H1 (cell line): ENCODE measurements at regions not wholly inside any gene's neighbourhood (a gene's known extent, or its start where the extent isn't known, plus 50 kb on each side); places are given as distances from the start of the nearest gene placed in this dataset.

Experiments used
- CTCF ChIA-PET: fragments of 300-600 bp; sonication (Branson Sonifier 250); formaldehyde crosslinking; loops from one replicate; lab custom pipeline; 2021; ENCODE audit not compliant: partially characterized antibody; lab: Charles Lee
- POLR2A ChIA-PET: fragments of 300-600 bp; sonication (Branson Sonifier 250); formaldehyde crosslinking; loops from one replicate; lab custom pipeline; 2021; ENCODE audit warnings: inconsistent platforms; ENCODE audit not compliant: partially characterized antibody; lab: Charles Lee
- DNase-seq, 2 experiments: peaks; one replicate each; pipeline versions ENCODE4 v3.0.0 to v3.0.0-alpha.2; 2010 to 2022; ENCODE audit warnings: low spot score in 2 of 2, low read depth in 1 of 2, mixed read lengths in 1 of 2
- FAIRE-seq: peaks from 2 replicates; lab custom pipeline; 2011; peaks lifted over from hg19 to GRCh38; lab: Jason Lieb, UNC
- H2AFZ ChIP-seq: 2 replicates; pipeline ENCODE4 v1.8.1; 2012; ENCODE audit warnings: low read length, inconsistent platforms
- H2AK5ac ChIP-seq: 2 replicates; pipeline ENCODE4 v1.6.1; 2013; ENCODE audit warnings: low read depth, low read length
- H2BK120ac ChIP-seq: replicated peaks from 2 replicates; pipeline ENCODE3; 2013; ENCODE audit warnings: low read depth, low read length, inconsistent platforms
- H2BK12ac ChIP-seq: 2 replicates; pipeline ENCODE4 v1.6.1; 2013; ENCODE audit warnings: low read depth, low read length
- H2BK15ac ChIP-seq: 2 replicates; pipeline ENCODE4 v1.6.1; 2013; ENCODE audit warnings: low read length
- H2BK20ac ChIP-seq: 2 replicates; pipeline ENCODE4 v1.6.1; 2013; ENCODE audit warnings: low read length
- H2BK5ac ChIP-seq: 2 replicates; pipeline ENCODE4 v1.6.1; 2013; ENCODE audit warnings: low read depth, low read length
- H3K14ac ChIP-seq: 2 replicates; pipeline ENCODE4 v1.6.1; 2013; ENCODE audit warnings: inconsistent platforms; ENCODE audit not compliant: insufficient read length
- H3K18ac ChIP-seq: 2 replicates; pipeline ENCODE4 v1.6.1; 2013; ENCODE audit warnings: low read length; ENCODE audit errors: extremely low read depth
- H3K23ac ChIP-seq: 2 replicates; pipeline ENCODE4 v1.6.1; 2013; ENCODE audit warnings: inconsistent platforms; ENCODE audit not compliant: insufficient read length
- H3K23me2 ChIP-seq: 2 replicates; pipeline ENCODE4 v1.6.1; 2013; ENCODE audit warnings: low read depth, low read length
- H3K27ac ChIP-seq: 2 replicates; pipeline ENCODE4 v1.6.1; 2011; ENCODE audit warnings: low read depth, low read length, inconsistent platforms
- H3K27me3 ChIP-seq, 4 experiments: replicated peaks in 1 of 4; 1 replicate in 1 of 4; 2 replicates in 3 of 4; pipeline versions ENCODE4 v1.6.1 to v1.8.1; 2011 to 2013; ENCODE audit warnings: low read length in 3 of 4, mild to moderate bottlenecking in 3 of 4, inconsistent platforms in 2 of 4, mixed read lengths in 2 of 4, moderate library complexity in 1 of 4; ENCODE audit not compliant: control insufficient read depth in 3 of 4, insufficient read depth in 3 of 4; ENCODE audit errors: extremely low read depth in 1 of 4
- H3K36me3 ChIP-seq, 4 experiments: 2 replicates each; pipeline versions ENCODE4 v1.6.1 to v1.8.1; 2011 to 2013; ENCODE audit warnings: mild to moderate bottlenecking in 4 of 4, low read length in 3 of 4, moderate library complexity in 2 of 4, control low read depth in 1 of 4, inconsistent platforms in 1 of 4; ENCODE audit not compliant: insufficient read depth in 4 of 4, control insufficient read depth in 2 of 4
- H3K4ac ChIP-seq: replicated peaks from 2 replicates; pipeline ENCODE3; 2013; ENCODE audit warnings: low read length, low read depth, mixed read lengths, inconsistent platforms; ENCODE audit not compliant: insufficient read length
- H3K4me1 ChIP-seq, 4 experiments: replicated peaks in 1 of 4; 1 replicate in 1 of 4; 2 replicates in 3 of 4; pipeline versions ENCODE4 v1.6.1 to v1.8.1; 2011 to 2013; ENCODE audit warnings: low read length in 3 of 4, inconsistent platforms in 2 of 4, mixed read lengths in 1 of 4; ENCODE audit not compliant: insufficient read depth in 4 of 4, control insufficient read depth in 3 of 4
- H3K4me2 ChIP-seq, 2 experiments: 2 replicates each; pipeline versions ENCODE4 v1.6.1 to v1.8.1; 2011 to 2013; ENCODE audit warnings: low read depth in 2 of 2, low read length in 2 of 2, control low read depth in 1 of 2, inconsistent platforms in 1 of 2, mild to moderate bottlenecking in 1 of 2; ENCODE audit not compliant: insufficient read depth in 1 of 2
- H3K4me3 ChIP-seq, 4 experiments: fragments of 200-600, 300-600 bp in 1 of 4; sonication (generic), shearing (Covaris generic), sonication (Bioruptor Twin) in 1 of 4; 2 replicates each; pipeline versions ENCODE4 v1.5.1 to v1.8.1; 2011 to 2016; ENCODE audit warnings: low read length in 4 of 4, low read depth in 3 of 4, control low read depth in 2 of 4, inconsistent platforms in 2 of 4, mild to moderate bottlenecking in 2 of 4, mixed read lengths in 1 of 4, moderate library complexity in 1 of 4; ENCODE audit not compliant: insufficient read depth in 2 of 4; ENCODE audit errors: extremely low read depth in 1 of 4
- H3K56ac ChIP-seq: replicated peaks from 2 replicates; pipeline ENCODE3; 2013; ENCODE audit warnings: low read depth, mild to moderate bottlenecking, mixed read lengths, low read length, inconsistent platforms; ENCODE audit not compliant: insufficient read length
- H3K79me1 ChIP-seq: 2 replicates; pipeline ENCODE4 v1.6.1; 2013; ENCODE audit warnings: low read depth, low read length, control low read depth
- H3K79me2 ChIP-seq, 2 experiments: 2 replicates each; pipeline versions ENCODE4 v1.6.1 to v1.8.1; 2012 to 2013; ENCODE audit warnings: low read length in 2 of 2, mild to moderate bottlenecking in 2 of 2, inconsistent platforms in 1 of 2; ENCODE audit not compliant: insufficient read depth in 2 of 2, control insufficient read depth in 1 of 2
- H3K9ac ChIP-seq, 4 experiments: replicated peaks in 1 of 4; 1 replicate in 1 of 4; 2 replicates in 3 of 4; pipeline versions ENCODE4 v1.6.1 to v1.8.1; 2011 to 2013; ENCODE audit warnings: low read depth in 3 of 4, low read length in 3 of 4, control low read depth in 2 of 4, mild to moderate bottlenecking in 2 of 4, moderate library complexity in 2 of 4, inconsistent platforms in 1 of 4; ENCODE audit errors: extremely low read depth in 1 of 4
- H3K9me3 ChIP-seq, 2 experiments: 2 replicates each; pipeline versions ENCODE4 v1.6.1 to v1.8.1; 2012 to 2013; ENCODE audit warnings: mild to moderate bottlenecking in 2 of 2, moderate library complexity in 2 of 2, control low read depth in 1 of 2, inconsistent platforms in 1 of 2, low read depth in 1 of 2, low read length in 1 of 2, mixed read lengths in 1 of 2; ENCODE audit not compliant: insufficient read depth in 2 of 2
- H4K20me1 ChIP-seq, 2 experiments: replicated peaks in 1 of 2; 2 replicates each; pipeline versions ENCODE3 to v1.8.1; 2011 to 2013; ENCODE audit warnings: inconsistent platforms in 2 of 2, low read length in 2 of 2, mild to moderate bottlenecking in 1 of 2; ENCODE audit not compliant: insufficient read depth in 2 of 2, control insufficient read depth in 1 of 2
- H4K5ac ChIP-seq: 2 replicates; pipeline ENCODE4 v1.6.1; 2013; ENCODE audit warnings: low read length, low read depth, mixed read lengths, inconsistent platforms; ENCODE audit not compliant: insufficient read length
- H4K8ac ChIP-seq: 2 replicates; pipeline ENCODE4 v1.8.0; 2013; ENCODE audit warnings: mild to moderate bottlenecking, moderate library complexity, low read length, inconsistent platforms; ENCODE audit not compliant: insufficient read depth; ENCODE audit errors: extremely low read depth
- H4K91ac ChIP-seq: replicated peaks from 2 replicates; pipeline ENCODE3; 2013; ENCODE audit warnings: low read length, mixed read lengths, inconsistent platforms; ENCODE audit not compliant: insufficient read length
- BCL11A ChIP-seq, 2 experiments: IDR thresholded peaks; one replicate each; pipeline ENCODE4 v1.6.1; 2011; ENCODE audit warnings: low read depth in 2 of 2, low read length in 2 of 2, mild to moderate bottlenecking in 2 of 2
- CHD1 ChIP-seq: IDR thresholded peaks from 2 replicates; pipeline ENCODE4 v1.6.1; 2012; ENCODE audit warnings: low read depth, low read length, improper control_type of control experiment
- EP300 ChIP-seq, 2 experiments: IDR thresholded peaks; 1 replicate in 1 of 2; 2 replicates in 1 of 2; pipeline ENCODE4 v1.6.1; 2011 to 2012; ENCODE audit warnings: low read depth in 2 of 2, low read length in 2 of 2, mild to moderate bottlenecking in 2 of 2, borderline replicate concordance in 1 of 2, inconsistent platforms in 1 of 2, moderate library complexity in 1 of 2
- GABPA ChIP-seq: IDR thresholded peaks from 2 replicates; pipeline ENCODE4 v1.6.1; 2011; ENCODE audit warnings: mild to moderate bottlenecking, low read length, moderate library complexity, borderline replicate concordance; ENCODE audit not compliant: insufficient read depth
- KDM1A ChIP-seq: fragments of 200-600, 300-600 bp; sonication (generic); IDR thresholded peaks from 2 replicates; pipeline ENCODE4 v1.7.1; 2016; ENCODE audit warnings: mild to moderate bottlenecking, low read length, borderline replicate concordance
- RBBP5 ChIP-seq: IDR thresholded peaks from 2 replicates; pipeline ENCODE4 v1.7.1; 2012; ENCODE audit warnings: low read depth, mild to moderate bottlenecking, inconsistent platforms, low read length, moderate library complexity, borderline replicate concordance
- RXRA ChIP-seq: IDR thresholded peaks from 2 replicates; pipeline ENCODE4 v1.6.1; 2011; ENCODE audit warnings: low read depth, mild to moderate bottlenecking, low read length, moderate library complexity; ENCODE audit not compliant: insufficient read depth
- SP1 ChIP-seq: IDR thresholded peaks from 2 replicates; pipeline ENCODE4 v1.6.1; 2011; ENCODE audit warnings: low read depth, low read length
- SP2 ChIP-seq: IDR thresholded peaks from 2 replicates; pipeline ENCODE4 v1.6.1; 2012; ENCODE audit warnings: mild to moderate bottlenecking, low read length, inconsistent platforms
- TBP ChIP-seq: IDR thresholded peaks from 2 replicates; pipeline ENCODE4 v1.6.1; 2011; ENCODE audit warnings: low read depth, low read length, improper control_type of control experiment

GRCh38 chr1:30579580-30579979 is 143.8 kb downstream of the MATN1 start:
- H3K23me2 ChIP-seq, result no peaks in the 10 kb centered on the region
- H4K5ac ChIP-seq, result no peak overlapping the region
- no peak overlapping the region for H2BK15ac ChIP-seq
- POLR2A ChIA-PET, result no interaction called here
- DNase-seq (no peak), FAIRE-seq (no peak)
- no peaks in the 10 kb centered on the region for H3K79me1 ChIP-seq
- no peak overlapping the region for H2BK20ac ChIP-seq
- peaks cover 0 to 3% of the 10 kb centered on the region in 2 experiments for H4K20me1 ChIP-seq
- no peak overlapping the region for H3K23ac ChIP-seq
- no peak overlapping the region for H3K4me2 ChIP-seq
- H3K14ac ChIP-seq, result no peak overlapping the region
- no peak overlapping the region for H4K8ac ChIP-seq
- no peaks in the 10 kb centered on the region for H3K79me2 ChIP-seq
- no peaks in the 10 kb centered on the region for H3K9me3 ChIP-seq
- H3K9ac ChIP-seq, result no peak overlapping the region
- no peak overlapping the region for H3K18ac ChIP-seq
- no peaks in the 10 kb centered on the region for H3K4me1 ChIP-seq
- H2AFZ ChIP-seq, result no peak overlapping the region
- no peak overlapping the region for H2BK12ac ChIP-seq
- no peaks in the 10 kb centered on the region for H3K36me3 ChIP-seq
- no peak overlapping the region for H2BK120ac ChIP-seq
- H2AK5ac ChIP-seq, result no peak overlapping the region
- no peak overlapping the region for H2BK5ac ChIP-seq
- H3K27ac ChIP-seq, result no peak overlapping the region
- no peaks in the 10 kb centered on the region; a peak in 1 of 7 replicates for H3K27me3 ChIP-seq
- CTCF ChIA-PET, result interaction anchor here (1.0 kb wide), 1 partner anchor 21 kb away, joined by 3 read pairs; no protein-coding TSS in a partner anchor
- H3K56ac ChIP-seq, result no peak overlapping the region
- TF ChIP-seq RXRA, result no peak
- TF ChIP-seq CHD1, result no peak
- TF ChIP-seq BCL11A (IDR thresholded peaks at IDR 0.05; ENCODE audit: low read depth in 2 of 2, low read length in 2 of 2), result no peak
- no peak for TF ChIP-seq RBBP5
- TF ChIP-seq EP300 (IDR thresholded peaks at IDR 0.05; ENCODE audit: borderline replicate concordance in 1 of 2, low read depth in 2 of 2, low read length in 2 of 2), result no peak
- no peak for TF ChIP-seq SP1
- no peak for TF ChIP-seq SP2
- TF ChIP-seq KDM1A, result no peak
- no peak for TF ChIP-seq TBP
- no peak for TF ChIP-seq GABPA
- no peak overlapping the region for H3K4me3 ChIP-seq
- H4K91ac ChIP-seq, result no peak overlapping the region
- H3K4ac ChIP-seq, result no peak overlapping the region
